MM.1S (cell line): ENCODE measurements at regions not wholly inside any gene's neighbourhood (a gene's known extent, or its start where the extent isn't known, plus 50 kb on each side); places are given as distances from the start of the nearest gene placed in this dataset.

Source experiments
- DNase-seq: peaks from one replicate; pipeline ENCODE4 v3.0.0-alpha.2; 2015
- H2AFZ ChIP-seq: fragments of 300-600 bp; sonication (generic); 2 replicates; pipeline ENCODE4 v1.6.0; 2016; ENCODE audit warnings: antibody characterized with exemption, low read length
- H3F3A ChIP-seq: fragments of 300-600 bp; sonication (generic); 2 replicates; pipeline ENCODE4 v1.6.1; 2016; ENCODE audit warnings: mild to moderate bottlenecking, antibody characterized with exemption, low read length, moderate library complexity, mixed read lengths; ENCODE audit not compliant: insufficient read depth
- H3K27ac ChIP-seq: fragments of 300-600 bp; sonication (generic); 2 replicates; pipeline ENCODE4 v1.5.1; 2016; ENCODE audit warnings: mild to moderate bottlenecking, low read length
- H3K27me3 ChIP-seq: fragments of 300-600 bp; sonication (generic); replicated peaks from 2 replicates; pipeline ENCODE4 v1.6.0; 2016; ENCODE audit warnings: low read length; ENCODE audit not compliant: insufficient read depth
- H3K36me3 ChIP-seq: fragments of 300-600 bp; sonication (generic); replicated peaks from 2 replicates; pipeline ENCODE4 v1.6.1; 2016; ENCODE audit warnings: mild to moderate bottlenecking, low read length, mixed read lengths; ENCODE audit not compliant: insufficient read depth
- H3K4me1 ChIP-seq: fragments of 300-600 bp; sonication (generic); 2 replicates; pipeline ENCODE4 v1.6.1; 2016; ENCODE audit warnings: low read length, mixed read lengths
- H3K4me2 ChIP-seq: fragments of 300-600 bp; sonication (generic); 2 replicates; pipeline ENCODE4 v1.6.0; 2016; ENCODE audit warnings: low read depth, low read length
- H3K4me3 ChIP-seq: fragments of 300-600 bp; sonication (generic); 2 replicates; pipeline ENCODE4 v1.5.1; 2016; ENCODE audit warnings: low read length, mixed read lengths
- H3K79me2 ChIP-seq: fragments of 300-600 bp; sonication (generic); 2 replicates; pipeline ENCODE4 v1.6.1; 2016; ENCODE audit warnings: mixed run types, low read length, mixed read lengths
- H3K9ac ChIP-seq: fragments of 300-600 bp; sonication (generic); 2 replicates; pipeline ENCODE4 v1.6.1; 2016; ENCODE audit warnings: low read length, mixed read lengths
- H3K9me2 ChIP-seq: fragments of 300-600 bp; sonication (generic); replicated peaks from 2 replicates; pipeline ENCODE4 v1.6.1; 2016; ENCODE audit warnings: mild to moderate bottlenecking, low read length, mixed read lengths; ENCODE audit not compliant: insufficient read depth
- H3K9me3 ChIP-seq: fragments of 300-600 bp; sonication (generic); replicated peaks from 2 replicates; pipeline ENCODE4 v1.6.1; 2016; ENCODE audit warnings: mild to moderate bottlenecking, low read length, mixed read lengths; ENCODE audit not compliant: insufficient read depth
- H4K20me1 ChIP-seq: fragments of 300-600 bp; sonication (generic); 2 replicates; pipeline ENCODE4 v1.6.1; 2016; ENCODE audit warnings: mild to moderate bottlenecking, low read length, moderate library complexity, mixed read lengths; ENCODE audit not compliant: insufficient read depth
- EZH2 ChIP-seq: fragments of 300-600 bp; sonication (generic); optimal IDR thresholded peaks from 2 replicates; pipeline ENCODE3; 2017; ENCODE audit warnings: low read depth, mild to moderate bottlenecking, antibody characterized with exemption, low read length, mixed read lengths
- EZH2phosphoT487 ChIP-seq: fragments of 300-600 bp; sonication (generic); IDR thresholded peaks from 2 replicates; pipeline ENCODE4 v1.6.1; 2018; ENCODE audit warnings: antibody characterized with exemption, low read length
- TF ChIP-seq, protein P1 (sequence below): fragments of 300-600 bp; sonication (generic); IDR thresholded peaks from 2 replicates; pipeline ENCODE4 v1.5.1; 2016; ENCODE audit warnings: antibody characterized with exemption, low read length, mixed read lengths

DNA sequence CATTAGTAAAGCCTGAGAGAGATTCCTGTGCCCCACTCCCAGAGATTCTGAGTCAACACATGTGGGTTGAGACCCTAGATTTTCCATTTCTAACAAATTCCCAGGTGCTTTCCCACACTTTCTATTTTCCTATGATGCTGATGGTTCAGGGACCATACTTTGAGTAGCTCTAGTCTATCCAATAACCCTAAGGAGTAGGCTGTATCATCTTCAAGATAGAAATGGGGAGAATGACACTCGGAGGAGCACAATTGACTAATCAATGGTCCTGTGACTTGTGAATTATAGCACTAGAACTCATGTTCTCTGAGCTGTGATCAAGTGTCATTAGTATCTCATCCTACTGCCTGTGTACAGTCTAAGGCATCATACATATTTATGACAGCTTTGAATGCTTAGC is 232.9 kb upstream of the B3GALT2 start:
- DNase-seq: no peak
- no peak overlapping the region for H3K4me2 ChIP-seq
- 0 out of 2 replicates have a peak, but pooled peaks cover 9% of the 10 kb centered on the region for H3K27me3 ChIP-seq
- H3K4me1 ChIP-seq: peaks cover 4% of the 10 kb centered on the region; the same call in 1 of the 2 replicates
- no peak overlapping the region for H2AFZ ChIP-seq
- no peaks in the 10 kb centered on the region for H3K36me3 ChIP-seq
- no peak overlapping the region for H3K9ac ChIP-seq
- H3F3A ChIP-seq: no peaks in the 10 kb centered on the region
- no peaks in the 10 kb centered on the region for H4K20me1 ChIP-seq
- no peaks in the 10 kb centered on the region for H3K9me3 ChIP-seq
- no peak overlapping the region for H3K4me3 ChIP-seq
- TF ChIP-seq, protein P1, sequence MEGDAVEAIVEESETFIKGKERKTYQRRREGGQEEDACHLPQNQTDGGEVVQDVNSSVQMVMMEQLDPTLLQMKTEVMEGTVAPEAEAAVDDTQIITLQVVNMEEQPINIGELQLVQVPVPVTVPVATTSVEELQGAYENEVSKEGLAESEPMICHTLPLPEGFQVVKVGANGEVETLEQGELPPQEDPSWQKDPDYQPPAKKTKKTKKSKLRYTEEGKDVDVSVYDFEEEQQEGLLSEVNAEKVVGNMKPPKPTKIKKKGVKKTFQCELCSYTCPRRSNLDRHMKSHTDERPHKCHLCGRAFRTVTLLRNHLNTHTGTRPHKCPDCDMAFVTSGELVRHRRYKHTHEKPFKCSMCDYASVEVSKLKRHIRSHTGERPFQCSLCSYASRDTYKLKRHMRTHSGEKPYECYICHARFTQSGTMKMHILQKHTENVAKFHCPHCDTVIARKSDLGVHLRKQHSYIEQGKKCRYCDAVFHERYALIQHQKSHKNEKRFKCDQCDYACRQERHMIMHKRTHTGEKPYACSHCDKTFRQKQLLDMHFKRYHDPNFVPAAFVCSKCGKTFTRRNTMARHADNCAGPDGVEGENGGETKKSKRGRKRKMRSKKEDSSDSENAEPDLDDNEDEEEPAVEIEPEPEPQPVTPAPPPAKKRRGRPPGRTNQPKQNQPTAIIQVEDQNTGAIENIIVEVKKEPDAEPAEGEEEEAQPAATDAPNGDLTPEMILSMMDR: no peak
- TF ChIP-seq EZH2 (no peak), EZH2phosphoT487 (no peak)
- H3K79me2 ChIP-seq: no peaks in the 10 kb centered on the region
- H3K27ac ChIP-seq: no peak overlapping the region
- H3K9me2 ChIP-seq: no peaks in the 10 kb centered on the region

DNA sequence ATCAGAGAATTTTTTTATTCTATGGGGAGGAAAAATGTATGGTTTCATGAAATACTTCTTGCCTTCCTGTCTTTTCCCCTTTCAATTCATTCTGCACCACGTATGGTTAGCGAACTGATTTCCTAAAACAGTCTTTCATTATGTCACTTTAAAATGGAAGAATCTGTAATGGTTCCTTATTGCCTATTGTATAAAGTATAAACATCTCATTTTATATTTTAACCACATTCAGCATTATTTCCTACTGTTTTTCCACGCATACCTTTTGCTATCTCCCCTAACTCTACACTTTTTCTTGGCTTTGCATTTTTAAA is 232.3 kb upstream of the B3GALT2 start:
- H3K4me3 ChIP-seq: no peak overlapping the region
- no peaks in the 10 kb centered on the region for H3K9me3 ChIP-seq
- no peak overlapping the region for H3K27ac ChIP-seq
- H3K27me3 ChIP-seq: 0 out of 2 replicates have a peak, but pooled peaks cover 9% of the 10 kb centered on the region
- H3F3A ChIP-seq: no peaks in the 10 kb centered on the region
- H3K9ac ChIP-seq: no peak overlapping the region
- peaks cover 4% of the 10 kb centered on the region; the same call in 1 of the 2 replicates for H3K4me1 ChIP-seq
- no peak overlapping the region for H3K4me2 ChIP-seq
- no peaks in the 10 kb centered on the region for H3K79me2 ChIP-seq
- H3K9me2 ChIP-seq: no peaks in the 10 kb centered on the region
- no peaks in the 10 kb centered on the region for H4K20me1 ChIP-seq
- DNase-seq: no peak
- TF ChIP-seq EZH2 (no peak), EZH2phosphoT487 (no peak)
- TF ChIP-seq, protein P1: no peak
- H2AFZ ChIP-seq: no peak overlapping the region
- no peaks in the 10 kb centered on the region for H3K36me3 ChIP-seq

DNA sequence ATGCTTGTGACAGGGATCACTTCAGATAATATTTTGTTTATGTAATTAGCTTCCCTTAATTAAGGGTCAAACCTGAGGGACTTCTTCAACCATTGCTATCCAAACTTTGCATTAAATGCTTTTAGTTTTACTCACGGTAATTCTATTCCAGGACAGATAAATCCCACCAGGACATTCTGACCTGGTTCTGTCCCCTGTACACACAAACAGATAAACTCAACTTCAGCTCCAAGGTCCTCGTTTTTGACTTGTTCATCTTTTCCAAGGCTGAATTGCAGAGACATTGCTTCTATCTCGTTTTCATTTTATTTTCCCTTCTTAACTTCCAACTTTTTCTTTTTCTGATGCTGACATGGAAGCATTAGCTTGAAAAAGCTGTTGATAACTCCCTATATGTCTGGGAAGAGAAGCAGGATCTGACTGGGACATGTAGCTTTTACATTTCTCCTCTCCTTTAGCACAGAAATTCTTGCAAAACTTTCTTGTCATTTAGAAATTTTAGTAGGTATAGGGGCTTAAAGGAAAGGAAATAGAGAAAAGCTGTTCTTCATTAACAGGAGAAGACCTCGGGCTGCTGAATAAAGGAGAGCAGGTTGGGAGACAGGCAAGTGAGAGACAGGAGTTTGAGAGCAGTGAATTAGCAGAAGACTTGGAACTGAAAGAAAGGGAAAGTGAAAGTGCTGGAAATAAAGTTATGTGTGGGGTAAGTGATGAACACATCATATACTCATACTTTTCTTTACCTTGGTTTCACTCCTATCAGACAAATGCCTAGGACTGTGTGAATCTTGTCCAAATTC is 231.7 kb upstream of the B3GALT2 start:
- no peak overlapping the region for H2AFZ ChIP-seq
- 0 out of 2 replicates have a peak, but pooled peaks cover 9% of the 10 kb centered on the region for H3K27me3 ChIP-seq
- H3F3A ChIP-seq: no peaks in the 10 kb centered on the region
- H3K36me3 ChIP-seq: no peaks in the 10 kb centered on the region
- H3K4me2 ChIP-seq: no peak overlapping the region
- H3K9ac ChIP-seq: no peak overlapping the region
- peaks cover 4% of the 10 kb centered on the region; the same call in 1 of the 2 replicates for H3K4me1 ChIP-seq
- TF ChIP-seq, protein P1: no peak
- TF ChIP-seq EZH2 (no peak), EZH2phosphoT487 (no peak)
- H3K27ac ChIP-seq: no peak overlapping the region
- peak; percentile 61 for DNase-seq
- H3K79me2 ChIP-seq: no peaks in the 10 kb centered on the region
- no peak overlapping the region for H3K4me3 ChIP-seq
- H3K9me3 ChIP-seq: no peaks in the 10 kb centered on the region
- H4K20me1 ChIP-seq: no peaks in the 10 kb centered on the region
- H3K9me2 ChIP-seq: no peaks in the 10 kb centered on the region
